ENCODE measurements at regions not wholly inside any gene's neighbourhood (a gene's known extent, or its start where the extent isn't known, plus 50 kb on each side); places are given as distances from the start of the nearest gene placed in this dataset.

DNA sequence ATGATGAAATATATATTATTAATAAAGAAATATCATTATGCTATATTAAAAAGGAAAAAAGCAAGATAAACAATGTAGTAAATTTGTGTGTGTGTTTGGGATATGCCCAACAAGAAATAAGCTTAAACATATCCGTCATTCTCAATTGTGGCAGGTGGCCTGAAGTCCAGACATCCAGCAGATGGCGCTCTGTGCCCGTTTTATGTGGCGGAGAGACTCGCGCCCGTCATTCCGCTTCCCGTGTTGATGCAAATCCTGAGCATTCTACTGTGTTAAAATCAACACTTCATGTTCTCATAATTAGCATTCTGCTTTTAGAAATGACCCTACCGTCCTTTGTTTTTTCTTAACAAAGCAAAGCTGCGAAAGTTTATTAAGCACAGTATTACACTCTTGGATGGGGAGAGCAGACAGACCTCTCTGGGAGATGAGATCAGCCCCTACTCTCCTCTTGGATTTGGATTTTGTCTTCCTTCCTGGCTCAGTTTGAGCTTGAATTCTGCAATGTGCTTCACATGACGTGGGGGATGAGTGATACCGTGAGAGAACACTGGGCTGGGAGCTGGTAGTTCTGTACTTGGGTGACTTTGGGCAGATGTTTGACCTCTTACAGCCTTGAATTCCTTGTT lies 125.8 kb downstream of the MCHR2 start:
- Histone ChIP-seq H3K27ac (ENCODE audit: low read depth in 2 of 2, low read length in 2 of 2) (no peak overlapping the region), H3K27me3 (ENCODE audit: control insufficient read depth, insufficient read depth, low read length) (peaks cover 3% of the 10 kb centered on the region), H3K9ac (ENCODE audit: low read length in 3 of 3) (no peak overlapping the region), H3K4me1 (ENCODE audit: control insufficient read depth in 2 of 3, insufficient read depth in 2 of 3, low read depth in 1 of 3, low read length in 3 of 3) (no peaks in the 10 kb centered on the region), H3K9me3 (ENCODE audit: control insufficient read depth in 2 of 3, insufficient read depth in 1 of 3, low read length in 3 of 3) (no peaks in the 10 kb centered on the region), H3K4me3 (ENCODE audit: low read length in 3 of 3) (peak overlapping the region in 1 of 3 donors; percentile 2), H3K36me3 (ENCODE audit: control insufficient read depth in 2 of 3, insufficient read depth in 3 of 3, low read length in 3 of 3) (no peaks in the 10 kb centered on the region)
- TF ChIP-seq, protein P1, sequence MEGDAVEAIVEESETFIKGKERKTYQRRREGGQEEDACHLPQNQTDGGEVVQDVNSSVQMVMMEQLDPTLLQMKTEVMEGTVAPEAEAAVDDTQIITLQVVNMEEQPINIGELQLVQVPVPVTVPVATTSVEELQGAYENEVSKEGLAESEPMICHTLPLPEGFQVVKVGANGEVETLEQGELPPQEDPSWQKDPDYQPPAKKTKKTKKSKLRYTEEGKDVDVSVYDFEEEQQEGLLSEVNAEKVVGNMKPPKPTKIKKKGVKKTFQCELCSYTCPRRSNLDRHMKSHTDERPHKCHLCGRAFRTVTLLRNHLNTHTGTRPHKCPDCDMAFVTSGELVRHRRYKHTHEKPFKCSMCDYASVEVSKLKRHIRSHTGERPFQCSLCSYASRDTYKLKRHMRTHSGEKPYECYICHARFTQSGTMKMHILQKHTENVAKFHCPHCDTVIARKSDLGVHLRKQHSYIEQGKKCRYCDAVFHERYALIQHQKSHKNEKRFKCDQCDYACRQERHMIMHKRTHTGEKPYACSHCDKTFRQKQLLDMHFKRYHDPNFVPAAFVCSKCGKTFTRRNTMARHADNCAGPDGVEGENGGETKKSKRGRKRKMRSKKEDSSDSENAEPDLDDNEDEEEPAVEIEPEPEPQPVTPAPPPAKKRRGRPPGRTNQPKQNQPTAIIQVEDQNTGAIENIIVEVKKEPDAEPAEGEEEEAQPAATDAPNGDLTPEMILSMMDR (IDR thresholded peaks at IDR 0.05; ENCODE audit: borderline replicate concordance, extremely low read depth, insufficient read depth) = peak; percentile 59
- intact Hi-C loops (cut with DNase I) = no loop called here
- DNase-seq = peak; percentile 73 to 86 (median 82)
- FAIRE-seq = peak; percentile 56

All from kidney (tissue), 13 donors.